ENCODE measurements at regions not wholly inside any gene's neighbourhood (a gene's known extent, or its start where the extent isn't known, plus 50 kb on each side); places are given as distances from the start of the nearest gene placed in this dataset.

- no peak for DNase-seq (ENCODE audit: low read depth in 2 of 2)
These were observed 111.0 kb downstream of the CHST1 start for GRCh38 chr11:45554230-45554967.

- DNase-seq (ENCODE audit: low read depth in 2 of 2), result no peak
These were observed 112.0 kb downstream of the CHST1 start for GRCh38 chr11:45553383-45553936.

GRCh38 chr11:45551191-45551713, 114.2 kb downstream of the CHST1 start:
- no peak for DNase-seq (ENCODE audit: low read depth in 2 of 2)

GRCh38 chr11:45549257-45549656, 116.2 kb downstream of the CHST1 start:
- DNase-seq (ENCODE audit: low read depth in 2 of 2), result no peak

- no peak for DNase-seq (ENCODE audit: low read depth in 2 of 2)
These were observed 119.1 kb downstream of the CHST1 start for GRCh38 chr11:45546366-45546765.

- DNase-seq (ENCODE audit: low read depth in 2 of 2), result no peak
These were observed 120.6 kb downstream of the CHST1 start for GRCh38 chr11:45544826-45545225.

- peak in 1 of 2 donors; percentile 25 for DNase-seq (ENCODE audit: low read depth in 2 of 2)
These were observed 121.5 kb downstream of the CHST1 start for GRCh38 chr11:45543808-45544422.

GRCh38 chr11:45543081-45543480, 122.3 kb downstream of the CHST1 start:
- DNase-seq (ENCODE audit: low read depth in 2 of 2), result no peak

GRCh38 chr11:45541693-45542434, 123.6 kb downstream of the CHST1 start:
- no peak for DNase-seq (ENCODE audit: low read depth in 2 of 2)

GRCh38 chr11:45538939-45539338, 126.5 kb downstream of the CHST1 start:
- DNase-seq (ENCODE audit: low read depth in 2 of 2), result no peak

GRCh38 chr11:45538363-45538762, 127.1 kb downstream of the CHST1 start:
- no peak for DNase-seq (ENCODE audit: low read depth in 2 of 2)

GRCh38 chr11:45537614-45538013, 127.8 kb downstream of the CHST1 start:
- DNase-seq (ENCODE audit: low read depth in 2 of 2), result no peak

GRCh38 chr11:45535033-45535432, 130.4 kb downstream of the CHST1 start:
- no peak for DNase-seq (ENCODE audit: low read depth in 2 of 2)

- DNase-seq (ENCODE audit: low read depth in 2 of 2), result no peak
These were observed 131.3 kb downstream of the CHST1 start for GRCh38 chr11:45534132-45534531.

- no peak for DNase-seq (ENCODE audit: low read depth in 2 of 2)
These were observed 132.9 kb downstream of the CHST1 start for GRCh38 chr11:45532546-45532945.

- no peak for DNase-seq (ENCODE audit: low read depth in 2 of 2)
These were observed 134.6 kb downstream of the CHST1 start for GRCh38 chr11:45530776-45531175.

- no peak for DNase-seq (ENCODE audit: low read depth in 2 of 2)
These were observed 135.3 kb downstream of the CHST1 start for GRCh38 chr11:45530111-45530510.

- DNase-seq (ENCODE audit: low read depth in 2 of 2), result no peak
These were observed 137.0 kb downstream of the CHST1 start for GRCh38 chr11:45528435-45528834.

- DNase-seq (ENCODE audit: low read depth in 2 of 2), result peak in 1 of 2 donors; percentile 16
These were observed 137.5 kb downstream of the CHST1 start for GRCh38 chr11:45527898-45528297.

- DNase-seq (ENCODE audit: low read depth in 2 of 2), result no peak
These were observed 140.0 kb downstream of the CHST1 start for GRCh38 chr11:45525393-45525792.

- DNase-seq (ENCODE audit: low read depth in 2 of 2), result no peak
These were observed 141.7 kb downstream of the CHST1 start for GRCh38 chr11:45523760-45524159.
